ENCODE measurements at regions not wholly inside any gene's neighbourhood (a gene's known extent, or its start where the extent isn't known, plus 50 kb on each side); places are given as distances from the start of the nearest gene placed in this dataset.
"Not testable (repeated sequence)": the region's sequence is repeated elsewhere in the genome, so short reads cannot be mapped to it uniquely, and the experiment has no call there.

DNA sequence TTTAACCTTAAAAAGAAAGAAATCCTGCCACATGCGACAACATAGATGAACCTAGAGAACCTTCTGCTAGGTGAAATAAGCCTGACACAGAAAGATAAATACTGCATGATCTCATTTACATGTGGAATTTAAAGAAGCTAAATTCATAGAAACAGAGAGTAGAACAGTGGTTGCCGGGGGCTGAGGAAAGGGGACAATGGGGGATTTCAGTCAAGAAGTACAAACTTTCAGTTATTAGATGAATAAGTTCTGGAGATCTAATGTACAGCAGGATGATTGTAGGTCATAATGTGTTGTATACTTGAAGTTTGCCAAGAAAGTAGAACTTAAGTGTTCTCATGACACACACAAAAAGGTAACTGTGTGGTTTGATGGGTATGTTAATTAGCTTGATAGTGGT is 204.3 kb upstream of the PRSS16 start:
- no peak for FAIRE-seq

GRCh38 chr6:27045131-27045530 is 202.4 kb upstream of the PRSS16 start:
- DNase-seq (ENCODE audit: insufficient read length, low spot score); FAIRE-seq: not testable (repeated sequence)

More for the DNA sequence above, 204.3 kb upstream of the PRSS16 start:
- no peak for DNase-seq (ENCODE audit: insufficient read length, low spot score)

DNA sequence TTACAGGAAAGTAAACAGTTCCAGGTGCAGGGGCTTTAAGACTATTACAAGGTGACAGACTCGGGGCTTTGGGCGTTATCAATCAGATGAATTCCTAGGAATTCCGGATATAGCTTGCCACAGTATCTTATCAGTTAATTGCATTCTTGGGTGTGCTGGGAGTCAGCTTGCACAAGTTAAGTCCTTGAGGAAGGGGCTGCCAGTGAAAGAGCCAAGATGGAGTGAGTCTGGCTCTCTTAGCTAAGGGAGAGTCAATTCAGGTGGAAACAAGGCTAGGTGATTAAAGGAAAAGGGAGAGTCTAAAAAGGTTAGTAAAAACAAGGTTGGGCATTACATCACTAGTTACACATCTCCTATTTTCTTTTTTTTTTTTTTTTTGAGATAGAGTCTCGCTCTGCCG is 199.8 kb upstream of the PRSS16 start:
- FAIRE-seq; DNase-seq (ENCODE audit: insufficient read length, low spot score): not testable (repeated sequence)

GRCh38 chr6:27049863-27050781 is 197.4 kb upstream of the PRSS16 start:
- no peak for FAIRE-seq

GRCh38 chr6:27052082-27052730 is 195.3 kb upstream of the PRSS16 start:
- not testable (repeated sequence) for DNase-seq (ENCODE audit: insufficient read length, low spot score); FAIRE-seq

More at GRCh38 chr6:27049863-27050781, 197.4 kb upstream of the PRSS16 start:
- DNase-seq (ENCODE audit: insufficient read length, low spot score), result no peak

- FAIRE-seq, result no peak
- no peak for DNase-seq (ENCODE audit: insufficient read length, low spot score)
Measured at GRCh38 chr6:27052731-27053082, 194.8 kb upstream of the PRSS16 start.

- DNase-seq (ENCODE audit: insufficient read length, low spot score) (no peak), FAIRE-seq (no peak)
Measured at GRCh38 chr6:27053738-27054137, 193.8 kb upstream of the PRSS16 start.

DNA sequence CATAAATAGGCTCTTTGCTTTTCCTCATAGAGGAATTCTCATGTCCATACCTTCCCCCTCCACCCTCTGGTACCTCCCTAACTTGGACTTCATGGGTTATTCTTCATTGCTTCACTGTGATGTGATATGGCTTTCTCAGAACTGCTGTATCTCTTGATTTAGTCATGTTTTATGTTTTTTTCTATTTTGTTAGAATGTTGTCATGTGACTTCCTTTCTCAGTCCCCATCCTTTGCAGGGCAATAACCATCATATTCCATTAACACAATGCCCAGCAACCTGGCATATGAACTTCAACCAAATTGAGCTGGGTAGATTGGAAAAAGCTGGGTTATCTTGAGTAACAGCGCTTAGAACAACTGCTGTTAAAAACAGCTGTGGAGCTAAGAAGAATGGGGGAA is 190.9 kb upstream of the PRSS16 start:
- FAIRE-seq, result no peak

GRCh38 chr6:27059621-27060425 is 187.7 kb upstream of the PRSS16 start:
- DNase-seq (ENCODE audit: insufficient read length, low spot score) (no peak), FAIRE-seq (no peak)

More for the DNA sequence above, 190.9 kb upstream of the PRSS16 start:
- DNase-seq (ENCODE audit: insufficient read length, low spot score), result no peak

DNA sequence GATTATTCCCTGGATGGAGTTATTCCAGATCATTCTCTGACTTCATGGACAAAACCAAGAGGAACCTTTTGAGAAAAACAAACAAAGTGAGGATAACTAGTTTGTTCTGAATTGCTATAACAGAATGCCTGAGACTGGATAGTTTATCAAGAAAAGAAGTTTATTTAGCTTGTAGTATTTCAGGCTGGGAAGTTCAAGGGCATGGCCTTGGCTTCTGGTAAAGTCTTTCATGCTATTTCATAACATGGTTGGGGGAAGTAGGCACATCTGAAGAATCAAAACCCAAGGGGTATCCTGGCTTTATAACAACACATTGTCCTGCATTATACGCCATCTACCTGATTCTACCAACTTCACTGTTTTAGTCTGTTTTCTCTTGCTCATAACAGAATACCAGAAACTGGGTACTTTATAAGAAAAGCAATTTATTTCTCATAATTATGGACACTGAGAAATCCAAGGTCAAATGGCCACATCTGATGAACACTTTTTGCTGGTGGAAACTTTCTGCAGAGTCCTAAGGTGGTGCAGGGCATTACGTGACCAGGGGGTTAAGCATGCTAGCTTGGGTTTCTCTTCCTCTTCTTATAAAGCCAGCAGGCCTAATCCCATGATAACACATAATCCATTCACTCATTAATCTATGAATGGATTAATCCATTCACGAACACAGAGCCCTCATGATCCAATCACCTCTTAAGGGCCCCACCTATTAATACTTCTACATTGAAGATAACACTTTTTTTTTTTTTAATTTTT is 186.1 kb upstream of the PRSS16 start:
- FAIRE-seq (no peak), DNase-seq (ENCODE audit: insufficient read length, low spot score) (no peak)

- no peak for FAIRE-seq
- DNase-seq (ENCODE audit: insufficient read length, low spot score), result no peak
Measured at GRCh38 chr6:27062755-27063154, 184.7 kb upstream of the PRSS16 start.

- DNase-seq (ENCODE audit: insufficient read length, low spot score), result no peak
- FAIRE-seq, result no peak
Measured at GRCh38 chr6:27065183-27065582, 182.3 kb upstream of the PRSS16 start.

DNA sequence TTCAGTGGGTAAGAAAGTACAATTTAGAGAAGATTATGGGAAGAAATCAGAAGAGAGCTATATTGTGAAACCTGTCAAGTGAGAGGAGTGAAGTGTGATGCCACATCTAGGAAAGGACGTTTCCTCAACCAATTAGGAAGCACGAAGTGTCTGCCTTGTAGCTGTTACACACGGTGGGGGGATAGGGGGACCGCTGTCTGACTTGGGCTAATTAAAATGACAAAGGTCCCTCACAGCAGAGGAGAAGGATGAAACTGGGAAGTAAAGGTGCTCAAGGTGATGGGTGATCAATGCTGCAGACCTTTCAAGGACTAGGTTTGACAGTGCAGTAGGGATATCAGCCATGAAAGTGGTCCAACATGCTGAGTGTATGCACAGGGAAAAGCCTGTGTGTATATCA is 181.1 kb upstream of the PRSS16 start:
- DNase-seq (ENCODE audit: insufficient read length, low spot score), result no peak
- no peak for FAIRE-seq

- no peak for DNase-seq (ENCODE audit: insufficient read length, low spot score)
- FAIRE-seq, result no peak
Measured at GRCh38 chr6:27066802-27067201, 180.7 kb upstream of the PRSS16 start.

DNA sequence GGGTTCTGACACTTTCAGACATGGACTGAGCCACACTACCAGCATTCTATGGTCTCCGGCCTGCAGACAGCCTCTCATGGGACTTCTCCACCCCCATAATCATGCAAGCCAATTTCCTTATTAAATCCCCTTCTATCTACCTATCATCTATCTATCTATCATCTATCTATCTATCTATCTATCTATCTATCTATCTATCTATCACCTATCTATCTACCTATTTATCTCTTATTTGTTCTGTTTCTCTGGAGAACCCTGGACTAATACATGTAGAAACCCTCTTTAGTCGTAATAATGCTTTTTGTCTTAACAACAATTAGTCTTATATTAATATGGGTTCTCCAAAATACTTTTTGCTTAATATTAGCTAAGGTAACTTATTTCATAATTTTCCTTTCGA is 174.1 kb upstream of the PRSS16 start:
- DNase-seq (ENCODE audit: insufficient read length, low spot score) (no peak), FAIRE-seq (no peak)

DNA sequence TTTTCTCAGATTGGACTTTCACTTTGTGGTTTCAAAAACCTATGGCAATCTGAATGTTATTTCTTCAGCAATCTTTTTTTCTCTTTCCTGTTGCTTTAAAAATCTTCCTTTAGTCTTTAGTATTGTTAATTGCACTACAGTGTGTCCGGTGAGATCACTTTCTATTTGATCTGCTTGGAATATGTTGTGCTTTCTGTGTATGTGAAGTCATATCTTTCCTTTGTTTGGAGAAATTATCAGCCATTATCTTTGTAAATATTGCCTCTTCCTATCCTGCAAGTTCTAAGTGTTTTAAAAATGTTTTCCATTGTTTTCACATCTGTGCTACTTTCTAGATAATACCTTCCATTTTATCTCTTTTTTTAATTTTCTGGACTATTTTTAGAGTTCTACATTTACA is 171.4 kb upstream of the PRSS16 start:
- no peak for FAIRE-seq

DNA sequence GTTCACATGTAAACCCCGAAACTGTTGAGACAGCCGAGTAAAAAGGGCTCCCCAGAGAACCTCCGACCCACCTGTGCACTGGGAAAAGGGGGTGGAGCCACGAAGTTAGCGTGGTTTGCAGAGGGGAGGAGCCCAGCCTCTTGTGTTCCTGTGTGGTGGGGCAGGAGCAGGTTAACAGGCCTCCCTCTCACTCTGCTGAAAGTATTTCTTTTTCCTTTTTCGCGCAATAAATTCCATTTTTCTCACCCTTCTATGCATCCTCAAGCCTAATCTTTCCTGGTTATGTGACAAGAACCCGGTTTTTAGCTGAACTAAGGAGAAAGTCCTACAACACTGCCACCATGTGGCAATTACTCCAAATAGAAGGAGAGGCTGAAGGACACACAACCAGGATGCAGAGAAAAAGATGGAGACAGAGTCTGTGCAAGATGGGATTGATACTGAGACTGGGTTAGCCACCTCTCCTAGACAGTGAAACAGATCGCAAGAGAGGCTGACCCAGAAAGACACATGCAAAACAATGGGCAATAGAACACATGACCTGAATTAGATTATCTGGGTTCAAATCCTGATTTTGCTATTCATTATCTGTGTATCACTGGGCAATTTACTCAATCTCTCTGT is 168.7 kb upstream of the PRSS16 start:
- peak; percentile 36 for DNase-seq (ENCODE audit: insufficient read length, low spot score)
- FAIRE-seq, result no peak

More for the DNA sequence above, 171.4 kb upstream of the PRSS16 start:
- no peak for DNase-seq (ENCODE audit: insufficient read length, low spot score)

GRCh38 chr6:27081188-27081587 is 166.3 kb upstream of the PRSS16 start:
- DNase-seq (ENCODE audit: insufficient read length, low spot score) (no peak), FAIRE-seq (no peak)

- no peak for DNase-seq (ENCODE audit: insufficient read length, low spot score)
- no peak for FAIRE-seq
Measured at GRCh38 chr6:27081931-27082330, 165.6 kb upstream of the PRSS16 start.

GRCh38 chr6:27088068-27088467 is 159.4 kb upstream of the PRSS16 start:
- FAIRE-seq (no peak), DNase-seq (ENCODE audit: insufficient read length, low spot score) (no peak)
